Suppressor macrophage treated with lipopolysaccharide for 1 hour (primary cell): ENCODE measurements at regions not wholly inside any gene's neighbourhood (a gene's known extent, or its start where the extent isn't known, plus 50 kb on each side); places are given as distances from the start of the nearest gene placed in this dataset.
A peak's percentile ranks its signal among the peaks of the same experiment; 100 is the strongest.

Experiments used
- DNase-seq, 3 donors: peaks; one replicate each; pipeline ENCODE4 v3.0.0-alpha.2; 2020 to 2022

DNA sequence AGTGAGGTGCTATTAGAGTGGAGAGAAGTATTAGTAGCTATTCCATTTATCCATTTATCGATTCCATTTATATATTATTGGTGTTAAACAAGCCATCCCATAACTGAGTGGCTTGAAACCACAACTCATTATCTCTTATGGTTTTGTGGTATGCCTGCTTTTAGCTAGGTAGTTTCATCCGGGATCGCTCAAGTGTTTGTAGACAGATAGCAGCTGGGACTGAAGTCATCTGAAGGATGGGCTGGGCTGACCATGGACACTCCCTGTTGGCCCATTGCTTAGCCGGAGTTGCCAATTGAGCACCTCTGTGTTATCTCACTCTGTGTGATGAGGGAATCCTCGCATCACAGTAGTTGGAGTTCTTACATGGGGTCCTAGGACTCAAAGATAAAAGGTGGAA is 622.5 kb downstream of the PLA2G4A start:
- DNase-seq: no peak

DNA sequence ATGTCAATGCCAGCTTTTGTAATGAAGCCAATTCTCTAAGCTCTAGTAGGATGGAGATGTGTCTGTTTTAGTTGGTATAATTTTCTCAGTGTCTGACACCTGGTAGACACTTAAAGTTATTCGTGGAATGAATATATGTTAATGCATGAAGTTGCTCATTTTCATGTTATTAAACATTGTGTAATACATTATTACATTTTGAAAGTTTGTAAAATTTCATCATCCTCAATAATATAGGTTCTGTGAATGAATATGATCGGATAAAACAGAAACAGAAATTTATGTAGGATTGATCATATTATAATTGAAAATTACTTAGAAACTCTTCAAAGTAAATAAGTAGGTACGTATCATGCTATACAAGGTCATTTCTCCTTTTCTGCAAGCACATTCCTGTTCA is 625.3 kb downstream of the PLA2G4A start:
- no peak for DNase-seq

DNA sequence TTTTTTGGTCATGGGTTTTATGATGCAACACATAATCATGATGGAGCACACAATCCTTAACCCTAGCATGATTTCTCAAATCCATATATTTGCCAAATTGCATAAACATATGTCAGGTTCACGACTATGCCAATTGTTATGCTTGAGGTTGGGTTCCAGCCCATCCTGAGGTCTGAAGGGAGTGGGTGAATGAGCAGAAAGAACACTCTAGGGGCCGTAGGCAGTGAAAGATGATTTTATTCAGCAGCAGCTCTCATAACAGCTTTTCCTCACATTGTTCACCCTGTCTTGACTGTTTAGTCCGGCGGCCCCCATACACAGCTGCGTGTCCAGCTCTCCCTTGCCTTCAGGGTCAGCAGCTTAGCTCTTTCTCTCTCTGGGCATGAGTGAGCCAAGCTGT is 627.7 kb downstream of the PLA2G4A start:
- no peak for DNase-seq

DNA sequence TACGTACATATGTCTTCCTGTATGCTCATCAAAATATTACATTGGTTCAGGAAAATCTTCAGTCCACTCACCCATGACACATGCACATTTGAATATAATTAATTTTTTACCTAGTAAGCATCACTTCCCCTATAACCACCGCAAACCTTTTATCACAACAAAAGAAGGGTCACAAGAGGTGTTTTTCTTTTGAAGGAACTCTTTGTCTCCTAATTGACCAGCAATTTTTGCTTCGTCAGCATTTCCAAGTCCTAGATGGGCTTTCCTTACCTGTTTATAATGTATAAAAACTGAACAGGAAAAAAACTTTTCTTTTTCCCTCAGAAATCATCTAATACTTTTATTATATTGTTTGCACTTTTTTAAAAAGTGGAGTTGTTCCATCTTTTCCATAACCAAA is 631.3 kb downstream of the PLA2G4A start:
- DNase-seq: no peak

DNA sequence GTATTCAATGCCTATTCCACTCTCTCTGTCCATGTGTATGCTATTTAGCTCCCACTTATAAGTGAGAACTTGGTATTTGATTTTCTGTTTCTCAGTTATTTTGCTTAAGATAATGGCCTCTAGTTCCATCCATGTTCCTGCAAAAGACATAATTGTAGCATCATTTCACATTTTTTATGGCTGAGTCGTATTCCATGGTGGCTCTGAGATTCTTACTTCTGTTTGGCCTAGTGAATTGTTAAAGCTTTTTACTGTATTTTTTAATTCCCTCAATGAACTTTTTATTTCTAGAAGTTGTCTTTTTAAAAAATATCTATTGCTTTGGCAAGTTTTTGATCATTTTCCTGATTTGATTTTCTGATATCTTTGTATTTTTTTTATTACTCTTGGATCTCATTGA is 635.6 kb downstream of the PLA2G4A start:
- DNase-seq: no peak

GRCh38 chr1:187465441-187465840 is 636.7 kb downstream of the PLA2G4A start:
- DNase-seq: no peak

- DNase-seq: no peak
Measured at GRCh38 chr1:187469836-187470235, 641.1 kb downstream of the PLA2G4A start.

- DNase-seq: no peak
Measured at GRCh38 chr1:187471555-187471954, 642.8 kb downstream of the PLA2G4A start.

DNA sequence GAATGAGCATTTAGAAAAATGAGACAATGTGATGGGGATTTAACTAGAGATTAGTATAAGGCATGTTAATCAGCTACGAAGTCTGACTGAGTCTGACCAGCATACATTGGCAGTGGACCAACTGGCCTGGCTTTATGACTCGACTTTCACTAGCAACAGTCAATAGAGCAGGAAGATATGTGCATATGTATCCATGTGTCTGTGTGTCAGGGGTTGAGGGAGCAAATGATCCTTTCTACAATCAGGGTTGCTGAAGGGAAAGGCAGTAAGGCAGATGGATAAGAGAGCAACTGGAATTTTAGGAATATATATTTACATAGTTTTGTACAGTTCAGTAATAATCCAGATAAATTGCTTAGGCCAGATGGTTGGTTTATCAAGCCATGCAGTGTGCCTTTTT is 645.6 kb downstream of the PLA2G4A start:
- no peak for DNase-seq

DNA sequence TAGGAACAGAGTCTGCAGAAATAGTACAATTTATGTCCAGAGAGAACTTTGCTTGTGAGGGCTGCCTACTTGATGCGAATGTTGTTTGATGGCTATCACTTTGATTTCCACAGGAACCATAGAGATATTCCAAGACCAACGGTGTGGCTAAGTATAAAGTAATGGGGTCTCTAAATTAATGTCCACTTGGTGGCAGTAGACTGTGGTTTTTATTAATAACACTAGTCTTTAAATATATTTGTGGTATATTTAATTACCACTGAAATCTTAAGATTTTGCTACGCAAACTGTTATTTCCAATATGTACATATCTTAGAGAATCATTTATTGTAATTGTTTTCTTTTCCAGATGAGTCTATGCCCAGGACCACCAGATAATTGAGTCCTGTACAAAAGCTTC is 647.9 kb downstream of the PLA2G4A start:
- no peak for DNase-seq

DNA sequence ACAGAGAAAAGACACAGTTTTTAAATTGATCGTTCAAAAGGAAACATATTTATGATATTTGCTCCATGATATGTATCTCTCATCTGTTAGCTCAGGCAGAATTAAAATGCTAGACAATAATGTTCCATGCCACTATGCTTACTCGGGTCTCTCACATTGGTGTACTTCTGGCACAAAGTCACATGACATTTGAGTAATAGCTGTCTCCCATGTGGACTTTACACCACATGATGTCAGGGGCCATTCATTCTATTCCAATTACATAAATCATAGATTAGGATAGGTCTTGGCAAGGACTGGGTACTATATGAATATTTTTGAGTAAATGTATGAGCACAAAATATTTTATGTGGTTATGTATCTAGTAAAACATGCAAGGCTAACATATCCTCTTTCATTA is 648.4 kb downstream of the PLA2G4A start:
- no peak for DNase-seq

GRCh38 chr1:187477535-187477934 is 648.8 kb downstream of the PLA2G4A start:
- DNase-seq: no peak

- DNase-seq: no peak
Measured at GRCh38 chr1:187481581-187482148, 652.9 kb downstream of the PLA2G4A start.

DNA sequence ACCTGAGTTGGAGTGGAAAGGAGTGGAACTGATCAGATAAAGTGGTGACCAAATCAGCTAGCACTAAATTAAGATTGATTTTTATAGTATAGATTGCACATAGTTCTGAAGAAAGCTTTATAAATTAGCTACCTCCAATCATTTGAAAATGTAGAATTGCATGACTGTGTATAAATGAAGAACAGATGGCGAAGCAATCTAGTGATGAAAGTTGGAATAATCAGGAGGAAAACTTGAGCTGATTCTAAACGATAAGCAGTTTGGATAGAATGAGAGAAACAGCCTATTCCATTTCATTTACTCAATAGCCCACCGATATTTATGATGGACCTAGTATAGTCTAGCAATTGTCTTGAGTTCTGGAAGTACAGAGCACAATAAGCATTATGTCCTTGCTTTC is 661.5 kb downstream of the PLA2G4A start:
- no peak for DNase-seq

DNA sequence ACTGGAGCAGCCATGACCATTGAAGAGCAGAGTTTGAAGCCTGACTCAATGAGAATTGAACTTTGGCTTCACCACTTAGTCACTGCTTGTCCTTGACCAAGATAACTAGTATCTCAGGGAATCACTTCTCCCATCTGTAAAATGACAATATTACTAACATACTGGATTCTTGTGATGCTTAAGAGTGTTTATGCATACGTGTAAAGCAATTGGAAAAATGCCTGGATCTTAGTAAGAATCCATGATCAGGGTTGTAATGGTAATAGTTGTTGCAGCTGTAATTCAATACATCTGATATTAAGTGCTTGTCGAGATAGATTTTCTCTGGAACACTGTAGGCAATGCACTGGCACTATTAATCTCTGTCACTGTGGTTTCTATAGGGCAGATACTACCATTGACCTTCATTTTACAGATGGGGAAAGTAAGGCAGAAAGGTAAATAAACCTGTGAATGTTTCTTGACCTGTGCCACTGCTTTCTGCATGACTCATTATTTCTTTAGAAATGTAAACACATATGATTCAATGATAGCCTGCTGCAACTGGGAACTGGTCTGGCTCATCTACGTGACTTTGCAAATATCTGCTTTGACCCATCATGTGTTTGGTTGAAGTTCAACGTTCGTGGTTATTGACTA is 662.5 kb downstream of the PLA2G4A start:
- no peak for DNase-seq

- DNase-seq: no peak
Measured at GRCh38 chr1:187498028-187498427, 669.3 kb downstream of the PLA2G4A start.

- DNase-seq: no peak
Measured at GRCh38 chr1:187504779-187505178, 676.0 kb downstream of the PLA2G4A start.

DNA sequence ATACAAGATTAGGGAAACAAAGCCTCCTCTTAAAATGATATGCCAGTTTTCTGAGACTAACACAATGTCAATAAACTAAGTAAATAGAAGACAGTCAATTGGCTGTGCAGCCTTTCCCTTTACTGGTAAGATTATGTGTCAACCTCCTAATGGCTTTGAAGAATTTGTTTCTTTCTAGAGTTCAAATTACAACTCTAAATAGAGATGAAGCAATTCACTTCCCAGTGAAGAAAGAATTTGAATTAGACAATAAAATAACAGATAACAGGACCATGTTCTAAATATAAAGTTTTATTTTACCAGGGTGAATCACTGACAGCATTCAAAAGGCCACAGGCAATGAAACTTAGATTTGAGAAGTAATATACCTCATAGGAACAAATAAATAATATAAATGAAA is 680.3 kb downstream of the PLA2G4A start:
- DNase-seq: no peak

GRCh38 chr1:187513190-187513589 is 684.4 kb downstream of the PLA2G4A start:
- DNase-seq: peak in 2 of 3 donors; percentile 1 to 29

GRCh38 chr1:187514110-187514509 is 685.4 kb downstream of the PLA2G4A start:
- no peak for DNase-seq

- DNase-seq: no peak
Measured at GRCh38 chr1:187516874-187517273, 688.1 kb downstream of the PLA2G4A start.

GRCh38 chr1:187517546-187517945 is 688.8 kb downstream of the PLA2G4A start:
- DNase-seq: no peak

GRCh38 chr1:187527346-187527745 is 698.6 kb downstream of the PLA2G4A start:
- no peak for DNase-seq

DNA sequence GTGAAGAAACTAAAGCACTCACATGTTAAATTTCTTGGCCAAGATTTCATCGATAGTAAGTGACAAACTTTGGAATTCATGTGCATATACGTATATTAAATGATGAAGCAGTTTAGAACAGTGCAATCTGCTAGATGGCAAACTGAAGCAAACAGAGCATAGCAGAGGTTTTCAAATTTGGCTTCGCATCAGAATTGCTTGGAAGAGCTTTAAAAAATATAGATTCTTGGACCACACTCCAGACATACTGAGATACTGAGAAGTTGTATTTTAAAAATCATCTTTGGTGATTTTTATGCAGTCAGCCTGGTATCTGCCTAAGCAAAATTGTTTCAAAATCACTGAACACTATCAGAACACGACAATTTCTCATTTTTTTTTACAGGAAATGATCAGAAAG is 709.2 kb downstream of the PLA2G4A start:
- DNase-seq: no peak

DNA sequence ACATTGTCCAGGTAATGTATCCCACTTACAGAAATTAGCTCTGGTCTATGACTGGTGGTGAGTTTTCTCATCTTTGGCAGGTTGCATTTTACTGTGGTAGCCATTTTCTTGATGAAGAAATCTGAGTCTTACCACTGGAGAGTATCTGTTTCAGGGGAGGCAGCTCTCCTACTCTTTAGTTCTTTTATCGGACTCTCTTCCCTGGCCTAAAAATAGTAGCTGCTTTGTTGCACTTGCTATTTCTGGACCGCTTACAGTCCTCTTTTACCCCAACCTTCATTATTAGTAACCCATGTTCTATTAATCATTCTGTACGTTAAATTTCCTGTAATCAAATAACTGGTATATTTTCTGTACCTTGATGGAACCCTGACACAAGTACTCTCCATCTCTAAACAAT is 720.8 kb downstream of the PLA2G4A start:
- DNase-seq: no peak
